ENCODE measurements at regions not wholly inside any gene's neighbourhood (a gene's known extent, or its start where the extent isn't known, plus 50 kb on each side); places are given as distances from the start of the nearest gene placed in this dataset.

DNA sequence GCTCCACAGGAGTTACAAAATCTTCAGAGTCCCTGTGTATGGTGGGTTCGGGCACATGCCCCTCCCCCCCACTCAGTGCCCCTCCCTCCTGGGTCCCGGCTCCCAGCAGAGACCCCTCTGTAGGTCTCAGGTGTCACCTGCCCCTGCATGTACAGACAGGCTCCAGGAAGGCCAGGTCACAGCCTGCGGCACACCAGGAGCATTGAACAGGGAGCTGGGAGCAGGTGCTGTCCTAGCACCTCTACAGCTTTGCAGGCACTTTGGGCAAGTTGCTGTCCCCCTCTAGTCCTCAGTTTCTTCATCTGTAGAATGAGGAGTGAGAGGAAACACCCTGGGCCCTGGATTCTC, 80.1 kb upstream of the RTL6 start:
- Histone ChIP-seq H3K9me3 (ENCODE audit: control insufficient read depth, low read length) (no peaks in the 10 kb centered on the region), H3K79me2 (no peaks in the 10 kb centered on the region), H3K4me1 (no peaks in the 10 kb centered on the region), H3K27ac (no peak overlapping the region), H3K27me3 (ENCODE audit: control insufficient read depth, insufficient read depth, low read length) (no peaks in the 10 kb centered on the region), H2AFZ (no peak overlapping the region), H3K4me3 (ENCODE audit: low read depth, low read length) (no peak overlapping the region), H3K36me3 (ENCODE audit: control insufficient read depth, insufficient read depth, low read length) (no peaks in the 10 kb centered on the region), H3K4me2 (ENCODE audit: low read length) (no peak overlapping the region), H3K9ac (no peak overlapping the region)
- TF ChIP-seq, protein P1, sequence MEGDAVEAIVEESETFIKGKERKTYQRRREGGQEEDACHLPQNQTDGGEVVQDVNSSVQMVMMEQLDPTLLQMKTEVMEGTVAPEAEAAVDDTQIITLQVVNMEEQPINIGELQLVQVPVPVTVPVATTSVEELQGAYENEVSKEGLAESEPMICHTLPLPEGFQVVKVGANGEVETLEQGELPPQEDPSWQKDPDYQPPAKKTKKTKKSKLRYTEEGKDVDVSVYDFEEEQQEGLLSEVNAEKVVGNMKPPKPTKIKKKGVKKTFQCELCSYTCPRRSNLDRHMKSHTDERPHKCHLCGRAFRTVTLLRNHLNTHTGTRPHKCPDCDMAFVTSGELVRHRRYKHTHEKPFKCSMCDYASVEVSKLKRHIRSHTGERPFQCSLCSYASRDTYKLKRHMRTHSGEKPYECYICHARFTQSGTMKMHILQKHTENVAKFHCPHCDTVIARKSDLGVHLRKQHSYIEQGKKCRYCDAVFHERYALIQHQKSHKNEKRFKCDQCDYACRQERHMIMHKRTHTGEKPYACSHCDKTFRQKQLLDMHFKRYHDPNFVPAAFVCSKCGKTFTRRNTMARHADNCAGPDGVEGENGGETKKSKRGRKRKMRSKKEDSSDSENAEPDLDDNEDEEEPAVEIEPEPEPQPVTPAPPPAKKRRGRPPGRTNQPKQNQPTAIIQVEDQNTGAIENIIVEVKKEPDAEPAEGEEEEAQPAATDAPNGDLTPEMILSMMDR (IDR thresholded peaks at IDR 0.05) = no peak

DNA sequence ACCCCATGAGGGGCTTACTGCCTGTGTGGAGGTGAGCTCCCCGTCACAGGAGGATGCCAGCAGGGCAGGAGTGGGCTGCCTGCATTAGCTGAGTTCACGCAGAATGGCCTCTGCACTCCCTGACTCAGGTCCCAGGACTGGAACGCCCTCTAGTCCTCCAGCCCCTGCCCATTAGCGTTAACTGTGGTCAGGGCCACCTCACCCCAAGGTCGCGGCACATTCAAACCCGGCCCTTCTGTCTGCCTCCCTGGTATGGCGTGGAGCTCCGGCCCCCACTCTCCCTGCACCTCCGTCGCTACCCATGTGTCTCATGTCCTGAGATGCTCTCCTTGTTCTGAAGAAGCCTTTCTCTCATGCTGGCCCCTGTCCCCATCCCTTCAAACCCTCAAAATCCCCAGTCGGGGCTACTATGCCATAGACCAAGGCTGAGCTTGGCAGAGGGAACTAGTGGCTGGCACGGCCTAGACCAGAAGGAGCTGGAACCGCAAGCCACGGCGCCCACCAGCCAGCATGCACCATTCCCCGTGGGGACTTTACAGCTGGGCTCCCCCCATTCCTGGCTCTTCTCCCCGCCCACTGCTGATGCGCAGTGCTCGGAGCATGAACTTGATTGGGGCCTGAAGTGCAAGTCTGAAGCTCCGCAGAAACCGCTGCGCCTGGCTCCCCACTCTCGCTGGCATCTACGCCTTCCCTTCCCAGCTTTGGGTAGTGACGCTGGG, 79.5 kb upstream of the RTL6 start:
- no peak overlapping the region for H3K9ac ChIP-seq
- TF ChIP-seq, protein P1 (IDR thresholded peaks at IDR 0.05) = no peak
- no peak overlapping the region for H3K27ac ChIP-seq
- H2AFZ ChIP-seq = no peak overlapping the region
- no peak overlapping the region for H3K4me2 ChIP-seq (ENCODE audit: low read length)
- no peaks in the 10 kb centered on the region for H3K9me3 ChIP-seq (ENCODE audit: control insufficient read depth, low read length)
- H3K4me3 ChIP-seq (ENCODE audit: low read depth, low read length) = no peak overlapping the region
- no peaks in the 10 kb centered on the region for H3K79me2 ChIP-seq
- H3K36me3 ChIP-seq (ENCODE audit: control insufficient read depth, insufficient read depth, low read length) = no peaks in the 10 kb centered on the region
- H3K27me3 ChIP-seq (ENCODE audit: control insufficient read depth, insufficient read depth, low read length) = no peaks in the 10 kb centered on the region
- no peaks in the 10 kb centered on the region for H3K4me1 ChIP-seq

DNA sequence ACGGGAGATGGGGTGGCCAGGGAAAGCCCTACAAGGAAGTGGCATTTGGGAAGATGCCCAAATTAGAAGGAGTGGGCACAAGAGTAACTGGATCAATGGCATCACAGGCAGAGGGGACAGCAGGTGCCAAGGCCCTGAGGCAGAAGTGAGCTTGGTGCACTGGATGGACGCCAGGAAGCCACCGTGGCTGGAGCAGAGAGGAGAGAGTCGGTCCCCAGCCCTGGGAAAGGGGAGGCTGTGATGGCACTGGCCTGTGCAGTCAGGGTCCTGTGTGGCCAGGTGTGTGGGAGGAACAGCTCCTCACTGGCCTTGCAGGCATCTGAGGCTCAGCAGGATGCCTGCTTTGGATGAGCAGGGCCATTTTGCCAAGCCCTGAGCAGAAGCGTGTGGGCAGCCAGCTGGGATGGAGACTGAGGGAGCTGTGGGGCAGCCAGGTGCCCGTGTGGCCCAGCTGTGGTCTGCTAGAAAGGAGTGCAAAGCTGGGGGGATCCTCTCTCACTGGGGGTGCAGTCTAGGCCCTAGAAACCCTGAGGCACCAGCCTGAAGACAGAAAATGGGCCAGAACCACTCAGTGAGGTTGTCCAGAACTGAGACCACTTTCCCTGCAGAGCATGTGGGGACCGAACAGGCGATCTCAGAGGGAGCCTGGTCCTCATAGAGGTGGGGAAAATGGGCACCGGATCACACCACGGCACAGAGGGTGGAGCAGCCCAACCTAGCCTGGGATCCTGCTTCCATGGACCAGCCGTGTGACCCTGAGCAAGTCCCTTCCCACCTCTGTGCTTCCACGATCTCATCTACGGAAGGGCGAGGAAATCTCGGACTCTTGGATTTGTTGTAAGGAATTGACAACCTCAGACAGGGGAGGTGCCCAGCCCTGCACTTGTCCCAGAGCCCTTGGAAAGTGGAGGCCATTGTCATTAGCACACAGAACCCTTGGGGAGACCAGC, 78.6 kb upstream of the RTL6 start:
- no peak overlapping the region for H3K4me3 ChIP-seq (ENCODE audit: low read depth, low read length)
- H3K9me3 ChIP-seq (ENCODE audit: control insufficient read depth, low read length) = no peaks in the 10 kb centered on the region
- H3K4me1 ChIP-seq = no peaks in the 10 kb centered on the region
- H3K79me2 ChIP-seq = no peaks in the 10 kb centered on the region
- TF ChIP-seq, protein P1 (IDR thresholded peaks at IDR 0.05) = no peak
- no peak overlapping the region for H2AFZ ChIP-seq
- H3K36me3 ChIP-seq (ENCODE audit: control insufficient read depth, insufficient read depth, low read length) = no peaks in the 10 kb centered on the region
- H3K27me3 ChIP-seq (ENCODE audit: control insufficient read depth, insufficient read depth, low read length) = no peaks in the 10 kb centered on the region
- H3K4me2 ChIP-seq (ENCODE audit: low read length) = no peak overlapping the region
- H3K9ac ChIP-seq = no peak overlapping the region
- no peak overlapping the region for H3K27ac ChIP-seq

DNA sequence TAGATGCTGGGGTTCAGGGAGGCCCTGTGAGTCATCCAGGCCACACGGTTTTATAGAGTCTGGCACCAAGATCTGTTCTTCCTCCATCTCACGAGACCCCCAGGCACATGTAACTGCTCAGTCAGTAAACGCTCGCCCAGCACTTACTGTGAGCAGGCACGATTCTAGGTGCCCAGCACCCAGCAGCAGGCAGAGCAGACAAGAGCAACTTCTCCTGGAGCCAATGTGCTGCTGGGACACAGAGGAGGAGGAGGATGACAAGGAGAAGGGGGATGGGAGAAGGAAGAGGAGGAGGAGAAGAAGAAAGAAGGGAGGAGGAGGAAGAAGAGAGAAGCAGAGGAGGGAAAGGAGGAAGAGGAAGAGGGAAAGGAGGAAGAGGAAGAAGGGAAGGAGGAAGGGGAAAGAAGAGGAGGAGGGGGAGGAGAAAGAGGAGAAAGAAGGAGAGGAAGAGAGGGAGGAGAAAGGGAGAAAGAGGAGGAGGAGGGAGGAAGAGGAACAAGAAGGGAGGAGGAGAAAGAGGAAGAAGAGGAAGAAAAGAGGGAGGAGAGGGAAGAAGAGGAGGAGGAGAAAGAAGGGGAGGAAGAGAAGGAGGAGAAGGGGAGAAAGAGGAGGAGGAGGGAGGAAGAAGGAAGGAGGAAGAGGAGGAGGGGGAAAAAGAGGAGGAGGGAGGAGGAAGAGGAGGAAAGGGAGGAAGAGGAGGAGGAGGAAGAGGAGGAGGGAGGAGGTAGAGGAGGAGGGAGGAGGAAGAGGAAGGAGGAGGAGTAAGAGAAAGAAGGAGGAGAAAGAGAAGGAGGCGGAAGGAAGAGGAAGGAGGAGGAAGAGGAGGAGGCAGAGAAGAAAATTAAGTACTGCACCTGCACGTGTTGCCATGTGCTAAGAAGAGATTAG, 77.6 kb upstream of the RTL6 start:
- TF ChIP-seq, protein P1 (IDR thresholded peaks at IDR 0.05) = no peak
- Histone ChIP-seq H3K27me3 (ENCODE audit: control insufficient read depth, insufficient read depth, low read length) (no peaks in the 10 kb centered on the region), H3K79me2 (no peaks in the 10 kb centered on the region), H3K4me1 (no peaks in the 10 kb centered on the region), H2AFZ (no peak overlapping the region), H3K4me2 (ENCODE audit: low read length) (no peak overlapping the region), H3K9ac (no peak overlapping the region), H3K9me3 (ENCODE audit: control insufficient read depth, low read length) (no peaks in the 10 kb centered on the region), H3K4me3 (ENCODE audit: low read depth, low read length) (no peak overlapping the region), H3K36me3 (ENCODE audit: control insufficient read depth, insufficient read depth, low read length) (no peaks in the 10 kb centered on the region), H3K27ac (no peak overlapping the region)
